ENCODE measurements at regions not wholly inside any gene's neighbourhood (a gene's known extent, or its start where the extent isn't known, plus 50 kb on each side); places are given as distances from the start of the nearest gene placed in this dataset.

- Histone ChIP-seq H2BK12ac (ENCODE audit: low read length in 2 of 2) (no peak overlapping the region), H3K9me3 (ENCODE audit: control insufficient read depth, low read length) (peaks cover 4% of the 10 kb centered on the region), H3K4ac (ENCODE audit: low read depth in 1 of 2, low read length in 2 of 2) (no peak overlapping the region), H3K27me3 (ENCODE audit: control insufficient read depth in 1 of 2, insufficient read depth in 1 of 2, low read length in 2 of 2) (no peaks in the 10 kb centered on the region), H3K23ac (ENCODE audit: low read length in 2 of 2) (no peak overlapping the region), H3K4me1 (ENCODE audit: control insufficient read depth, insufficient read depth, low read depth, low read length) (no peaks in the 10 kb centered on the region), H3K9ac (ENCODE audit: low read length) (no peak overlapping the region), H2BK5ac (ENCODE audit: low read depth, low read length, poor library complexity, severe bottlenecking) (no peak overlapping the region), H3K14ac (ENCODE audit: low read length in 2 of 2) (no peak overlapping the region), H3K27ac (ENCODE audit: low read length, poor library complexity, severe bottlenecking) (no peak overlapping the region), H2BK120ac (ENCODE audit: low read depth, low read length) (no peak overlapping the region), H3K79me1 (replicated peaks; ENCODE audit: low read length, poor library complexity, severe bottlenecking) (no peaks in the 10 kb centered on the region), H2BK15ac (ENCODE audit: low read depth, poor library complexity, severe bottlenecking) (no peak overlapping the region), H4K8ac (ENCODE audit: low read length) (no peak overlapping the region), H2AFZ (ENCODE audit: low read depth, low read length) (no peak overlapping the region), H3K4me2 (ENCODE audit: low read length, poor library complexity, severe bottlenecking) (no peak overlapping the region), H2AK5ac (ENCODE audit: low read length, severe bottlenecking) (no peak overlapping the region), H3K18ac (ENCODE audit: low read depth in 1 of 2, low read length in 2 of 2) (no peak overlapping the region), H3K36me3 (ENCODE audit: control insufficient read depth in 1 of 2, insufficient read depth in 2 of 2, low read depth in 1 of 2, low read length in 2 of 2) (no peaks in the 10 kb centered on the region), H4K91ac (ENCODE audit: low read length) (no peak overlapping the region), H3K4me3 (ENCODE audit: insufficient read depth in 1 of 2, low read depth in 1 of 2, low read length in 2 of 2) (no peak overlapping the region)
- DNase-seq, result no peak
- WGBS, result 87% methylated on average over 14 of the region's 28 CpGs
Measured at GRCh38 chr7:56229631-56230030, 113.4 kb upstream of the NUPR2 start.

- WGBS, result 62% methylated on average over 6 of the region's 6 CpGs
- Histone ChIP-seq H3K4me1 (ENCODE audit: control insufficient read depth, insufficient read depth, low read depth, low read length) (no peaks in the 10 kb centered on the region), H3K4me2 (ENCODE audit: low read length, poor library complexity, severe bottlenecking) (no peak overlapping the region), H3K4me3 (ENCODE audit: insufficient read depth in 1 of 2, low read depth in 1 of 2, low read length in 2 of 2) (no peak overlapping the region), H3K79me1 (replicated peaks; ENCODE audit: low read length, poor library complexity, severe bottlenecking) (no peaks in the 10 kb centered on the region), H3K18ac (ENCODE audit: low read depth in 1 of 2, low read length in 2 of 2) (no peak overlapping the region), H2BK120ac (ENCODE audit: low read depth, low read length) (no peak overlapping the region), H4K8ac (ENCODE audit: low read length) (no peak overlapping the region), H2AK5ac (ENCODE audit: low read length, severe bottlenecking) (no peak overlapping the region), H3K9me3 (ENCODE audit: control insufficient read depth, low read length) (peaks cover 3% of the 10 kb centered on the region), H3K36me3 (ENCODE audit: control insufficient read depth in 1 of 2, insufficient read depth in 2 of 2, low read depth in 1 of 2, low read length in 2 of 2) (no peaks in the 10 kb centered on the region), H3K27ac (ENCODE audit: low read length, poor library complexity, severe bottlenecking) (no peak overlapping the region), H2BK12ac (ENCODE audit: low read length in 2 of 2) (no peak overlapping the region), H4K91ac (ENCODE audit: low read length) (no peak overlapping the region), H3K9ac (ENCODE audit: low read length) (no peak overlapping the region), H2BK15ac (ENCODE audit: low read depth, poor library complexity, severe bottlenecking) (no peak overlapping the region), H3K14ac (ENCODE audit: low read length in 2 of 2) (no peak overlapping the region), H2BK5ac (ENCODE audit: low read depth, low read length, poor library complexity, severe bottlenecking) (no peak overlapping the region), H3K23ac (ENCODE audit: low read length in 2 of 2) (no peak overlapping the region), H2AFZ (ENCODE audit: low read depth, low read length) (no peak overlapping the region), H3K4ac (ENCODE audit: low read depth in 1 of 2, low read length in 2 of 2) (no peak overlapping the region), H3K27me3 (ENCODE audit: control insufficient read depth in 1 of 2, insufficient read depth in 1 of 2, low read length in 2 of 2) (no peaks in the 10 kb centered on the region)
- DNase-seq, result no peak
Measured at GRCh38 chr7:56222866-56223265, 106.6 kb upstream of the NUPR2 start.

GRCh38 chr7:56219017-56219416, 102.8 kb upstream of the NUPR2 start:
- 22% methylated on average over 3 of the region's 5 CpGs for WGBS
- no peak overlapping the region for H2BK12ac ChIP-seq (ENCODE audit: low read length in 2 of 2)
- no peak overlapping the region for H3K23ac ChIP-seq (ENCODE audit: low read length in 2 of 2)

DNA sequence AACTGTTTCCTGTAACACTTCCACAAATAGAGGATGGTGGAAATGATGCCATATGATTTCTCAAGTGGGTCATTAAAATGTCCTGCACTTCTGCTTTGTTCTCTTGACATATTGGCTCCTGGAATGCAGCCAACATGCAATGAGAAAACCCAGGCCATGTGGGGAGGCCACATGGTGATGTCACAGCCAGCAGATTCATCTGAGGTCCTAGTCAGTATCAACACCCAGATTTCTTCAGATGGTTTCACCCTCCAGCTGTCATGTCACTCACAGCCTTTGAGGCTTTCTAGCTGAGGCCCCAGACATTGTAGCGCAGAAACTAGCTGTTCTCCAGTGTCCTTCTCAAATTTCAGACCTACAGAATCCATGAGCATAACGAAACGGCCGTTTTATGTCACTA, 102.3 kb upstream of the NUPR2 start:
- H3K4ac ChIP-seq (ENCODE audit: low read depth in 1 of 2, low read length in 2 of 2), result no peak overlapping the region
- H4K91ac ChIP-seq (ENCODE audit: low read length), result no peak overlapping the region
- H3K9me3 ChIP-seq (ENCODE audit: control insufficient read depth, low read length), result peaks cover 33% of the 10 kb centered on the region
- H3K27me3 ChIP-seq (ENCODE audit: control insufficient read depth in 1 of 2, insufficient read depth in 1 of 2, low read length in 2 of 2), result no peaks in the 10 kb centered on the region
- H4K8ac ChIP-seq (ENCODE audit: low read length), result no peak overlapping the region
- no peak overlapping the region for H3K27ac ChIP-seq (ENCODE audit: low read length, poor library complexity, severe bottlenecking)
- no peak overlapping the region for H2BK15ac ChIP-seq (ENCODE audit: low read depth, poor library complexity, severe bottlenecking)
- no peak overlapping the region for H2BK12ac ChIP-seq (ENCODE audit: low read length in 2 of 2)
- no peak overlapping the region for H3K9ac ChIP-seq (ENCODE audit: low read length)
- no peak overlapping the region for H2BK5ac ChIP-seq (ENCODE audit: low read depth, low read length, poor library complexity, severe bottlenecking)
- H3K23ac ChIP-seq (ENCODE audit: low read length in 2 of 2), result no peak overlapping the region
- no peak overlapping the region for H2AFZ ChIP-seq (ENCODE audit: low read depth, low read length)
- H2BK120ac ChIP-seq (ENCODE audit: low read depth, low read length), result no peak overlapping the region
- no peak overlapping the region for H2AK5ac ChIP-seq (ENCODE audit: low read length, severe bottlenecking)
- H3K79me1 ChIP-seq (replicated peaks; ENCODE audit: low read length, poor library complexity, severe bottlenecking), result no peaks in the 10 kb centered on the region
- 57% methylated on average over 4 of the region's 4 CpGs for WGBS
- H3K4me1 ChIP-seq (ENCODE audit: control insufficient read depth, insufficient read depth, low read depth, low read length), result no peaks in the 10 kb centered on the region
- no peak for DNase-seq
- no peak overlapping the region for H3K18ac ChIP-seq (ENCODE audit: low read depth in 1 of 2, low read length in 2 of 2)
- H3K4me2 ChIP-seq (ENCODE audit: low read length, poor library complexity, severe bottlenecking), result no peak overlapping the region
- H3K4me3 ChIP-seq (ENCODE audit: insufficient read depth in 1 of 2, low read depth in 1 of 2, low read length in 2 of 2), result no peak overlapping the region
- no peaks in the 10 kb centered on the region for H3K36me3 ChIP-seq (ENCODE audit: control insufficient read depth in 1 of 2, insufficient read depth in 2 of 2, low read depth in 1 of 2, low read length in 2 of 2)
- no peak overlapping the region for H3K14ac ChIP-seq (ENCODE audit: low read length in 2 of 2)

More at GRCh38 chr7:56219017-56219416, 102.8 kb upstream of the NUPR2 start:
- Histone ChIP-seq H2AK5ac (ENCODE audit: low read length, severe bottlenecking) (no peak overlapping the region), H2AFZ (ENCODE audit: low read depth, low read length) (no peak overlapping the region), H3K4me1 (ENCODE audit: control insufficient read depth, insufficient read depth, low read depth, low read length) (no peaks in the 10 kb centered on the region), H3K18ac (ENCODE audit: low read depth in 1 of 2, low read length in 2 of 2) (no peak overlapping the region), H3K9me3 (ENCODE audit: control insufficient read depth, low read length) (peaks cover 30% of the 10 kb centered on the region), H3K36me3 (ENCODE audit: control insufficient read depth in 1 of 2, insufficient read depth in 2 of 2, low read depth in 1 of 2, low read length in 2 of 2) (no peaks in the 10 kb centered on the region), H3K27me3 (ENCODE audit: control insufficient read depth in 1 of 2, insufficient read depth in 1 of 2, low read length in 2 of 2) (no peaks in the 10 kb centered on the region), H2BK15ac (ENCODE audit: low read depth, poor library complexity, severe bottlenecking) (no peak overlapping the region), H3K4ac (ENCODE audit: low read depth in 1 of 2, low read length in 2 of 2) (no peak overlapping the region), H3K14ac (ENCODE audit: low read length in 2 of 2) (no peak overlapping the region), H4K91ac (ENCODE audit: low read length) (no peak overlapping the region), H3K4me2 (ENCODE audit: low read length, poor library complexity, severe bottlenecking) (no peak overlapping the region), H4K8ac (ENCODE audit: low read length) (no peak overlapping the region), H2BK5ac (ENCODE audit: low read depth, low read length, poor library complexity, severe bottlenecking) (no peak overlapping the region), H3K79me1 (replicated peaks; ENCODE audit: low read length, poor library complexity, severe bottlenecking) (no peaks in the 10 kb centered on the region), H3K4me3 (ENCODE audit: insufficient read depth in 1 of 2, low read depth in 1 of 2, low read length in 2 of 2) (no peak overlapping the region), H2BK120ac (ENCODE audit: low read depth, low read length) (no peak overlapping the region), H3K27ac (ENCODE audit: low read length, poor library complexity, severe bottlenecking) (no peak overlapping the region), H3K9ac (ENCODE audit: low read length) (no peak overlapping the region)
- no peak for DNase-seq
